GM18861 (cell line): ENCODE measurements at regions not wholly inside any gene's neighbourhood (a gene's known extent, or its start where the extent isn't known, plus 50 kb on each side); places are given as distances from the start of the nearest gene placed in this dataset.
A peak's percentile ranks its signal among the peaks of the same experiment; 100 is the strongest.

Source experiments
- ATAC-seq: cut with Tn5 transposase; IDR thresholded peaks from one replicate; pipeline ENCODE4 v1.9.1; 2021; ENCODE audit not compliant: unreplicated experiment

GRCh38 chr1:221444346-221444745 is 297.5 kb downstream of the DUSP10 start:
- ATAC-seq, result no peak

DNA sequence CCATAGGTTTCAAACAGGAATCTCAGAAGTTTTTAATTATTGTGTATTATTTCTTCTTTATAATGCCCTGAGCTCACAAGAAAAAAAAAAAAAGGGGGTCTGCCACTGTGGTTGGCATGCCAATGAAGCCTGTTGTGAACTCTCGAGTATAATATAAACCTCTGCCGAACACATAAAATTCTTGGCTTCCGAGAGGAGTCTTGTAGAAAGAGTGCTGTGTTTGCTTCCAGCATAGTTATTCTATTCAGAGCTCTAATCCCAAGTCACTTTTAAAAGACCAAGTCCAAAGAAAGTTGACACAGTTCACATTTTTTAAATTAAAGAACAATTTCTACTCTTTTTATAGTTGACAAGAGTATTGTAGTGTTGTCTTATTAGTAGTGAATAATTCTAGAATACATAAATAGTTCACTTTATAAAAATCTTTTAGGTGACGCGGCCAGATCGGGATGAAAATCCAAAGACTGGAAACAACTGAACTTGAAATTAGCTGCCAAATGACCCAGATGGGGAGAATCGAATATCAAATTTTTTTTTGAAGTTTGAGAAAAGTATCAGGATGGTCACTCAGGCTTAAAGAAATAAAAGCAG is 293.2 kb downstream of the DUSP10 start:
- ATAC-seq, result no peak

GRCh38 chr1:221449194-221449593 is 292.7 kb downstream of the DUSP10 start:
- ATAC-seq, result no peak

DNA sequence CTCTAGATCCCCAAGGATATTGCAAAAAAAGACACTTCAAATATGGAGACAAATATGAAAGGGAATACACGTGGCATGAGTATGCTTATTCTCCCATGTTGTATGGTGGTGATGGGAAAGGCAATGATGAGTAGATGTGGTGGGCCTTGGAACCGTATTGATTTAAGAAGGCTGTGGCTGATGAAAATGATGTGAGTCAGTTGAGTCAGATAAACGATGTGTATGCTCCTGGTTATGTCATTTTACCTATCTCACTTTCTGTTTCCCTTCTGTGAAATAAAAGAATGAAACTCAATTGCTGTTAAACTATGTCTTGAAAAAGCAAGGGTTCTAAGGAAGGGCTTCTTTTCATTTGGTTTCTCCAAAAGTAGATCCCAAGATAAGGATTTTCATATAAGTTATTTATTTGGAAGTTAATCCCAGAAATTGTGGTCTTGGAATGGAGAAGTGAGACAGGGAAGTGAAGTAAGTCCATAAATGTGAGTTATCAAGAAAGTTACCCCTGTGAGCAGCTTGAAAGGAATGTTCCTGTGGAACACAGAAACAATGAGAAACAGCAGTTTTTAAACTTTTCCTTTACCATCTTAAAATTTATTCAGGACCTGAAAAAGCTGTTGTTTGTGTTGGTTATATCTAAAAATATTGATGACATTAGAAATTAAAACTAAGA is 292.0 kb downstream of the DUSP10 start:
- ATAC-seq, result no peak

DNA sequence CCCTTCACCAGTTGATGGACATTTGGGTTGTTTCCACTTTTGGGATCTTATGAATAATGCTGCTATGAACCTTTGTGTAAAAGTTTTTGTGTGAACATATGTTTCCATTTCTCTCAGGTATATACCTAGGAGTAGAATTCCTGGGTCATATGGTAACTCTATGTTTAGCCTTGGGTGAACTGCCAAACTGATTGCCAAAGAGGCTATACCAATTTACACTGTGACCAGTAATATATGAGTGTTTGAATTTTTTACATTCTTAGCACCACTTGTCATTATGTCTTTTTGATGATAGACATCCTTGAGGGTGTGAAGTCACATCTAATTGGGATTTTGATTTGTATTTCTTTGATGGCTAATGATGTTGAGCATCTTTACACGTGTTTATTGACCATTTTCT is 290.1 kb downstream of the DUSP10 start:
- ATAC-seq, result no peak

DNA sequence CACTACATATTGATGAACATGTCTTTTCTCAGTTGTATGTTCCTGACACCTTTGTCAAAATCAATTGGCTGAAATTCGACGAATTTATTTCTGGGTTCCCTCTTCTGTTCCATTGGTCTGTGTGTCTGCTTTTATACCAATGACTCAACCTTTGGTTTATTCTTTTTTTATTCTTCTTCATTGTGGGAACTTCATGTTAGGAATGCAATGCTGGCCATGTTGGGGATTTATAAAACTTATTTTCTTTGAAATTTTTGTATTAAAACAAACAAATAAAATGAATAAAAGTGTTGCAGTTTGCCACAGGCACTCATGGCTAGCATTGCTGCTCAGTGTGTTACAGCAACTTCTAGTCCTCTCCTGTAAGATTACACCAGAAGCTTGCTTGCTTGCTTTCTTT is 287.8 kb downstream of the DUSP10 start:
- no peak for ATAC-seq

DNA sequence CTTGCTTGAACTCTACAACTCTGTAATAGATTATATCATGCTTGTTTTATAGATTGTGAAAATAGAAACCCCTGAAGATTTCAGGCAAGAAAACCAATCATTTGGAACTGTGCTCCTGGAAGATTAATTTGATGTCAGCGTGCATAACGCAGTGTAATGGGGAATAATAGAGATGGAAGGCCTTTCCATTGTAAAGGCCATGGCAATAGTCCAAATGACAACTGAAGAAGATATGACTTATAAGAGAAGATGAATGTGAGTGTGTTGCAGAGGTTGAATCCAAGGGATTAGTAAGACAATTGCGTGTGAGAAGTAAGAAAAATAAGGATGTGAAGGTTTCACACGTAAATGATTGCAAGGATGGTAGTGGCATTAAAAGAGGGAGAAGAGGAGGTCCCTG is 285.0 kb downstream of the DUSP10 start:
- ATAC-seq, result no peak

GRCh38 chr1:221457685-221458446 is 284.0 kb downstream of the DUSP10 start:
- no peak for ATAC-seq

- ATAC-seq, result no peak
Measured at GRCh38 chr1:221458447-221459156, 283.3 kb downstream of the DUSP10 start.

DNA sequence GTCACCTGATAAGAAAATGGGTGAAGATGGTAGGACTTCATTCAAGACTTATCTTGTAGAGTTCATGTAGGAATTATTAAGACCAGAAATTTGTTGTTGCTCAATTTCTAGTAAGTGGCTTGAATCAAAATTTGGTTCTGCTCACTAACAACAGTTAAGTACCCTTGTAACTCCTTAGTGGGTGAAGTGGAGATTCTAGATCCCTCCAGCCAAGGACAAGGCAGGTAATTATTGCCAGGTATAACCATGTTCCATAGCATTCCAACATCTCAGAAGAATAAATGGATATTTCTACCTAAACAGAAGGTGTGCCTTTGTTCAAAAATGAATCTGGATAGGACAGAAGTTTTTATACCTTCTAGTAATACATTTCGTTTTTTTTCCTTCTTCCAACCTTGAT is 282.3 kb downstream of the DUSP10 start:
- no peak for ATAC-seq

- no peak for ATAC-seq
Measured at GRCh38 chr1:221462345-221462744, 279.5 kb downstream of the DUSP10 start.

GRCh38 chr1:221468546-221468945 is 273.3 kb downstream of the DUSP10 start:
- ATAC-seq, result no peak

- no peak for ATAC-seq
Measured at GRCh38 chr1:221469476-221469875, 272.4 kb downstream of the DUSP10 start.

DNA sequence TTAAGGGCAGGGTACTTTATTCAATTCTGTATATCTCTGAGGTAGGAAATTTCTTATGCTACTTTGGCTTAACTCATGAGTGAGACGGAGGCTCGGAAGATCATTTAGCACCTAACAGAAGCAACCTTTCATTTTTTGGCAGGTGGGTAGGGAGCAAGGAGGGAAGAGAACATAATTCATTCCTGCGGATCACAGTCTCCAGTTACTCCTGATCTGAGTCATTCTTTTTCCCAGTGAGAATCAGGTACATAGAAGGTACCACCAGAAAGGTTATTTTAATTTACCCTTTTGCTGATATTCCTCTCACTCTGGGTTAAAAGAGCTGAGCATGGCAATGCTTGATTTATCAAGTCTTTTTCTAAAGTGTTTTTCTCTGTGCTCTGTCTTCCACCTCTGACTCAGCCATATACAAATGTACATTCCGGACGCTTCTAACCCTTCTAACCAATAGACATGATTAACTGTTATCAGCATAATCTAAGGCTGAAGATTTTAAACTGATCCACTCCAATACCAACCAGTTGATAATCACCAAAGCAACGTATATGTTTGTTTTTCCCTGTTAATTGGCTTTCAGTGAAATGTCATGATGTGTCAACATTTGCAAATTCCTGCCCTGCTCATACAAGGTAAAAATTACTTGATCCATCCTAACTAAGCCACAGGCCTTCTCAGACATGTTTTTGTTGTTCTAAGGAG is 271.7 kb downstream of the DUSP10 start:
- no peak for ATAC-seq

- no peak for ATAC-seq
Measured at GRCh38 chr1:221473411-221473810, 268.5 kb downstream of the DUSP10 start.

DNA sequence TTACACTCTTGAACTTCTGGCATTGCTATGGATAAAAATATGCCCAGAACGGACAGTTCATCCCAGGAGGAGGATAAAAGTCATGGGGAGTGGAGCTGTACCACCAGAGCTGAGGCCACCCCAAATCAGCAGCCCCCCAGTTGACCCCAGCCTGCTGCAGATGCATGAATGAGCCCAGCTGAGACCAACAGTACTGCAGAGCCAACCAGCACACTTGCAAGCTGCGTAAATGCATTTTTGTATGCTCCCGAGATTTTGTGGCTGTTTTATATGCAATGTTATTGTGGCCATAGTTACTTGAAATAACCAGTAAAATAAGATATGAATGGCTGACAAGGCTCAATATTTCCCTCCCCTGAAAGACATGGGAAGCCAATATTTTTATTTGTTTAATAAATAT is 264.6 kb downstream of the DUSP10 start:
- ATAC-seq, result no peak

DNA sequence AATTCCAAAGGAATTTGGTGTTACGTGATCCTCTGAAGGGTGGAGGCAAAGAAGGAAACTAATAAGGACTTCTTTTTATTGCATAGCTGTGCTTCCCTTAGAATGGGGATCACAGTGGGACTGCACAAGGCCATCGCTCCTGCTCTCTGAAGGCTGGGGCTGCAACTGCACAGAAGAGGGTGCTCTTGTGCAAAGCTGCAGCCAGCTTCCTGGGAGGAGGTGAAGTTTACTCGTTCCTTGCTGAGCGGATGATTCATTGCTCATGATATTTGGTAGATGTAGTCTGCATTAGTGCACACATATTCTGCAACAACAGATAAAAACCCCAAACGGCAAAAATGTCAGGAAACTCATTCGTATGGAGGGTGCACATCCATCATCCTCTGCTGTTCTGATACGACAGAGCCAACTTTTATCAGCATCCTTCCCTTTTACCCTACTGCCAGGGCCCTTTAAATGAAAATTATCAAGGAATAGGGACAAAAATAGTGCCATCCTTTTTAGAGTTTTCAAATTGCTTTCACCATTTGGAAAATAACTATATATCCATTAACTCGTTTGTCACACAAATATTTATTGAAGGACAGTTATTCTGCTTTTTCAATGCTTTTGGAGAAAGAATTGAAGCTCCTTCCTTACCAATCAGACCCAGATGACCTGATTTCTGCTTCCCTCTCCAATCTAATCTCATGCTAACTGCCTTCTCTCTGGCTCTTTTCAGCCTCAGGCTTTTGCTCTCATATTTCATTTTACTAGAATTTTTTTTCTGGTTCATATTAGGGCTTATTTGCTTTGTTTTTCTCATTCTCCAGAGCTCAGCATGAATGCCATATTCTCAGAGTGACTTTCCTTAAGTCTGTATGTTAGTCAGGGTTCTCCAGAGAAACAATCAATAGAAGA is 263.6 kb downstream of the DUSP10 start:
- ATAC-seq, result peak; percentile 93

DNA sequence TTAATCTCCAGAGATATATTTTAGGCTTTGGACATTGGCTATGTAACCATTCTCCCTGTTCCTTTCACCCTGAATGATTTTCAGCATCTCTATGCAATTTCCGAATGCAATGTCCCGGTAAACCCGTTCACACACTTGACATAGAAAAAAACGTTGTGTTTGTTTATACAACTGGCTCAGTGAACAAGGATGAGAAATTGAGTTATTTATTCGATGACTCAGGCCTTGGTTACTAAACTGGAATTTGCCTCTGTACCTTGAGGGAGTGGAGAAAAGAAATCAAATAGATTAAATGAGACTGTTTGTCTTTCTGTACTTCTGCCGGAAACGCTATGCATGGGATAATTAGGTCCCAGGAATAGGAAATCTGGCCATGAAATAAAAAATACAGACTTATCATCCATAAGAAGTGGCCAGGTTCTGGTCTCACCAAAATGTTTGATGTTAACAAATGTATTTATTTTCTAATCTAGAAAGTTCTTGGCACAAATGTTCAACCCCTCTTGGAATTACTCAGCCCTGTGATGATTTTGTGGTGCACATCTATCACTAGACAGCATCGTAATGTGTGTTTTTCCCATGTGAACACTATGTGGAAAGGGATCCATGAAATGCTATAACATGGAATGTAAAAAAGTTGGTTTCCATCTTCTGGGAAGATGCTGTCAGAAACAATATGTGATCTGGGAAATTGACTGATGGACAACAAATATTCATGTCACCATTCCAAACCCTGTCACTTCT is 253.9 kb downstream of the DUSP10 start:
- no peak for ATAC-seq

GRCh38 chr1:221488550-221488949 is 253.3 kb downstream of the DUSP10 start:
- no peak for ATAC-seq
